HG02885 (cell line): ENCODE measurements at regions not wholly inside any gene's neighbourhood (a gene's known extent, or its start where the extent isn't known, plus 50 kb on each side); places are given as distances from the start of the nearest gene placed in this dataset.

Experiments
- ATAC-seq: cut with Tn5 transposase; IDR thresholded peaks from one replicate; pipeline ENCODE4 v1.9.1; 2021; ENCODE audit warnings: mild to moderate bottlenecking; ENCODE audit not compliant: unreplicated experiment, poor library complexity

DNA sequence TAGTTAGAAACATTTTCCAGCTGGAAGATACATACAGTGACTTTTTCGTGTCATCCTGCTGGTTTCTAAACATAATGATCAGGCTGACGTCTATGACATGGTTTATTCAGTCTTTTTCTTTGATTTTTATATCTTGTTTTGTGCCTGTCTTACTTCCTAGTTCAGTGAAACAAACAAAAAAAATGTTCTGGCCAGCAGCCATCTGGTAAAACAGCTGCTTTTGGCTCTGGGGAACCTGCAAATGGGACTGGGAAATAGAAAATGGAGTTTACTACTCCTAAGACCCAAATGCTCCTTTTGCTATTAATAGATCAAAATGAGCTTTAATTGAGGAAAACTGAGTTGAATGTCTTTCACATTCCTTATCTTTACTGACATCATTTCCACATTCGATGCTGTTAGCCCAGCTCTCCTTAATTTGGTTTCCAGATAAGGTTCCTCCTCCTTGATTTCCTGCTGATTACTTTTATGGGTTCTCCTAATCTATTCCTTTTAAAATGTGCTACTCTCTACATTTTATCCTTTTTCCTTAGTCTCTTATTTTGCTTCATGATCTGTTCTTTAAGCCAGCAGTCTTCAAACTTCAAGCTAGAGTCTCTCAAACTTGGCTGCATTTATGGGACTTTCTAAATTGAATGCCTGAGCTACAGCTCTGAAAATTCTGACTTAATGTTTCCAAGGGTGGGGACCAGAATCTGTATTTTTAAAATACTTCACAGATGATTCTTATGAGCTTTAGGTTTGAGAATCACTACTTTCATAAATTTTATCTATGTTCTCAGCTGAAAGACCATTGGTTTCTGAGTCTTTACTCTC is 499.5 kb downstream of the ANKRD50 start:
- ATAC-seq = no peak

DNA sequence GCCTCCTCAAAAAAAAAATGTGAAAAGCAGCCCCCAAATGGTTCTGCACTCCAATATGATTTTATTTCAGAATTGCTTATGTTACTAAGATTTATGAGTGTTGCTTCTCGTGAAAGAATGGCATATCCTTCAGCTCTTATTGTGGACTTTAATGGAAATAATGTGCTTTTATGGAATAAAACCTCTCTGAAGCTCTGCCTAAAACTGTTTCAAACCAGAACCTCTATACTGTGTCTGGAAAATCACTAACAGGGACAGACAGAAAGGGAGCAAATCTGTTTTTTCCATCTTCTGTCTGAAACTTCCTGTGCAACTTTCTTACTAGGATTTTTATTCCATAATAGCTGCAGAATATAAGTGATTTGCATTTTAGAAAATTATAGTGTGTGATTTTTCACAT is 493.1 kb downstream of the ANKRD50 start:
- ATAC-seq = no peak

DNA sequence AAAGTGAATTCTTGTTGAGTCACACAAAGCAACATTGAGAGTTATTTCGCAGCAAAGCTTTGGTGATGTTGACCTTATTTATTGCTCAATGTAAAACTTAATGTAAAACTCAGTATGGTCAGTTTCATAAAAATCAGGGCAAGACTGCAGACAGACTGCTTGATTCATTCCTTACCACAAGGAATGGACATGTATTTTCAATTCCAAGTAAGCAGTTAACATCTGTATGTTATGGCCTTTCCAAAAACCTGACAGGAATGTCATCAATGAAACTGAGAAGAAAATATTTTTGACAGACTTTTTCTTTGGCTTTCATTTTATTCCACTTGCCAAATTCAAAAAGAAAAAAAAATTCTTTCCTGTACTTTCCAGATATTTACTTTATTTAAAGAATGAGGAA is 488.3 kb downstream of the ANKRD50 start:
- ATAC-seq = no peak

DNA sequence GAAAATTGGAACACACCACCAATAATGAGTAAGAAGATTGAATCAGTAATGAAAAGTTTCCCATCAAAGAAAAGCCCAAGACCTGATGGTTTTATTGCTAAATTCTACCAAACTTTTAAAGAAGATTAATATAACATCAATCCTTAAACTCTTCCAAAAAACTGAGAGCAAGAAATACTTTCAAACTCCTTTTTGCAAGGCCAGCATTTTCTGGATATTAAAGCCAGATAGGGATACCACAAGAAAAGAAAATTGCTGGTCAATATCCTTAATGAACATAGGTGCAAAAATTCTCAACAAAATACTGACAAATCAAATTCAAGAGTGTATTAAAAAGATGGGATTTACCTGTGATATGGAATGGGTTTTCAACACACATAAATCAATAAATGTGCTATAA is 484.6 kb downstream of the ANKRD50 start:
- ATAC-seq = no peak

DNA sequence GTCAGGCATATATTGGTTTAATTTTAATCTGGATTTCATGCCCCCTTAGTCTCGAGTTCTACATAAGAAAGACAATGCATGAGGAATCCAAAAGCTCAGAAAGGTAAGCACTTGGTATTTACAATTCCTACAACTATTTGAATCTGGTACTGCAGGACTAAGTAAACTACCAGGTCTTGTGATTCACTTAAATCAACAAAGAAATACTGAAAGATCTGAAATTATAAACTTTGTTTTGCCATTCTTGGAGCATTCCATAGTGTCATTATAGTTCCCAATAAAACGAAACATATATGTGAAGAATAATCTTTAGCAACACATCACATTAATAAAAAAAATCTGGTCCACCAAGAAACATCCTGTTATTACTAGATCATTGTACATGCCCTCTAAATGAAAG is 482.3 kb downstream of the ANKRD50 start:
- ATAC-seq = no peak

DNA sequence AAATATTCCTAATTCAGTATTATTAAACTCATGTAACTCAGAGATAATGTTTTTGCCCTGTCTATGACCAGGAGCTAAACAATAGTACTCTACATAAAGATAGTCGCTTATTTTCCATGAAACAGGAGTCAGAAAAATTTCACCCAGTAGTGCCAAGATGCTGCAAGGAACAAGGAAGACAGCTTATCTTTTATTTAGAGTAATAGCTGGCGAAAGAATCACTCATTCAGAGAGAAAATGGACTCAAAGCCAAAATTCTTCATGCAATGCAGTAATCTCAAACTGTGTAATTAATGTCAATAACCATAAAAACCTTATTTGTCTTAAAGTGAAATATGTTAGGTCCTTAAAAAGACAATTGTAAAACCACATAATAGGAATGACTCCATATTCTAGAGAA is 477.8 kb downstream of the ANKRD50 start:
- no peak for ATAC-seq

DNA sequence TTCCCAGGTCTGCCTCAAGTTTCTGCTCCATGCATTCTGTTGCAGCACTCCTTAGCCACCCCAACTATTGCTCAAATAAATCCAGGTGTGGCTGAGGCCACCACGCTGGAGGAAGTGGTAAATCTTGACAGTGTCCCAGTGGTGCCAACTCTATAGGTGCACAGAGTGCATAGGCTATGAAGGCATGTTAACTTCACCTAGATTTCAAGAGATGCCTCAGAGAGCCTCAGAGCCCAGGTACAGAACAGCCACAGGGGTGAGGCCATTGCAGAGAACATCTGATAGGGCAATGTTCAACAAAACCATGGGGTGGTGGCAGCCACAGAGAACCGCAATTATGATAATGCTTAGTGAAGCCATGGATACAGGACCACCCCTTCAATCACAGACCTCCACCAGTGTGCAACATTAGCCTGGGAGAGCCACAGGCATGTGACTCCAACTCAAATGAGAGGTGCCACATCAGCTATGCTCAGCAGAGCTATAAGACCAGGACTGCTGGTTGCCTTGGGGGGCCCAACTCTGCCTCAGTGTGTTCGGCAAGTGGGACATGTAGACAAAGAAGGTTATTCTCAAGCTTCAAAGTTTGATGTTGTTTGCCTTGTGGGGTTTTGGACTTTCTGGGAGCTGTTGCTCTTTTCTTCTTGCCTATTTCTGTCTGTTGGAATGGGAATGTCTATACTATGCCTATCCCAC is 468.7 kb downstream of the ANKRD50 start:
- ATAC-seq = no peak

DNA sequence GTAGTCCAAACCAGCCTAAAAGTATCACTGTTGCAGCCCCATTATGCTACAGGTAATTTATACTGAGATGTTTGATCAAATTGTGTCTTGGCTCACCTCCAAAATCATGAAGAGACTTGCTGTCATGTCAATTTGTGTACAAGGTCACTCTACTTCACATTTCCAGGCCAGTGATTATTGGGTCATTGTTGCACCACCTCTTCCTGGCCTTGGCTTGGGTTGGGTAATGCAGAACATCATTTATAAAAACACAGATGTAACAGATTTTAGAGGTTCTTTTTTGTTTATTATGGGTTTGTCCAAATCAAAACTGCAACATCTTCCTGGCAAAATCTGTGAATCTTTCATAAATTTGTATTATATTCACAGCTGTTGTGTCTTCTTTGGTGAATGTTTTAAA is 459.5 kb downstream of the ANKRD50 start:
- no peak for ATAC-seq

DNA sequence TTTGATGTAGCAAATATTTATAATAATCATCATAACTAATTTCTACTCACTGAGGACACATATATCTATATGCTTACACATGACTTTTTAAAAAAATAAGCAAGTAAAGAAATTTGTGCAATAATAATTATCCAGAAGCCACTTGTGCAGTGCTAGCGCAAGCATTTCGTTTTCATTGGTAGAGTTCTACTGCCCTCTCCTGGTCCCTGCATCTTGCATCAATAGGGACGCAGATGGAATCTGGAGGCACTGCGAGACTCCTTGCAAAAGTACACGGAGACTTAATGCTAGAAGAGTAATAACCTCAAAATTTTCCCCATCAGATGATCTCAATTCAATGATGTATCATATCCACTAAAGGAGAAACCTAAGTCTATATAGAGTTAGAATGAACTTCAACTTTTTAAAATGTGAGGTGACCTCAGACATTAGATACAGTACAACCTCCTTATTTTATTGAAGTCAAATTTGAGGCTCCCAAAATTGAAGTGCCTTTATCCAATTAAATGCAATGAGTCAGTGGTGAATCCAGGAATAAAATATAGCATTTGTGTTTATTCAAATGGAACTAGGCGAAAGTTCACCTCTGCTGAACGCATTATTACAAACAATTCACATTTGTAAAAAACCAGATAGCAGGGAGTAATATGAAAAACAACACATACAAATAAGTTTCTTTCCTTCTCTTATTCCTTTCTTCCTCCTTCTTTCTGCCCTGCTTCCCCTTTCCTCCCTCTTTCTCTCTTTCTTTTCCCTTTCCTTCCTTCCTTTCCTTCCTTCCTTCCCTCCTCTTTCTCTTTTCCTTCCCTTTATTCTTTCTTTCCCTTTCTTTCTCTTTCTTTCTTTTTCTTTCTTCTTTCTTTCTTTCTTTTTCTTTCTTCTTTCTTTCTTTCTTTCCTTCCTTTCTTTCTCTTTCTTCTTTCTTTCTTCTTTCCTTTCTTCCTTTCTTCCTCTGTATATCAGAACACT is 450.0 kb downstream of the ANKRD50 start:
- peak; percentile 93 for ATAC-seq

DNA sequence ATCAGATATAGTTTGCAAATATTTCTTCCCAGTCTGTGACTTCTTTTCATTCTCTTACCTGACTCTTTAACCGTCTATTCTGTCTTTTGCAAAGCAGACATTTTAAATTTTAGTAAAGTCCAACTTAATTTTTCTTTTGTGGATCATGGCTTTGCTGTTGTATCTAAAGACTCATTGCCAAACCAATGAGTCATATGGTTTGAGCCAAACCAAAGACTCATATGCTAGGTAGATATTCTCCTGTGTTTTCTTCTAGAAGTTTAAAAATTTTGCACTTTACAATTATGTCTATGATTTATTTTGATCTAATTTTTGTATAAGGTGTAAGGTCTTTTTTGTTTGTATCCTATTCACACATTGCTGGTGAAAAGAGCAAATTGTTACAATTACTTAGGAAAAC is 446.8 kb downstream of the ANKRD50 start:
- ATAC-seq = no peak

DNA sequence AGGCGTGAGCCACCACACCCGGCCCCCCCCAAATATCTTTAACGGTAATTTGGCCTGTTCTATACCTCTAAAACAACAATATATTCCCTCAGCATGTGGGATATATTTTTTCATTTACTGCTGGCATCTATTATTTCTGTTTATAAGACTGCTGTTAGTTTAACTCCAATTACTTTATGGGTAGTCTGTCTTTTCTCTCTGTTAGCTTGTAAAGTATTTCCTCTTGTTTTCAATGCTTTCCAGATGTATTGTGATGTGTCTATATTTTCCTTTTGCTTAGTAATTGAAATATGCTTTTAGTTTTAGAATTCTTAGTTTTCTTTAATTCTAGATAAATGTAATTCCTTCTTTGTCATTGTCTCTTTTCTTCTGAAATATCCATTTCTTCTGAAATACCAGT is 445.8 kb downstream of the ANKRD50 start:
- ATAC-seq = no peak

DNA sequence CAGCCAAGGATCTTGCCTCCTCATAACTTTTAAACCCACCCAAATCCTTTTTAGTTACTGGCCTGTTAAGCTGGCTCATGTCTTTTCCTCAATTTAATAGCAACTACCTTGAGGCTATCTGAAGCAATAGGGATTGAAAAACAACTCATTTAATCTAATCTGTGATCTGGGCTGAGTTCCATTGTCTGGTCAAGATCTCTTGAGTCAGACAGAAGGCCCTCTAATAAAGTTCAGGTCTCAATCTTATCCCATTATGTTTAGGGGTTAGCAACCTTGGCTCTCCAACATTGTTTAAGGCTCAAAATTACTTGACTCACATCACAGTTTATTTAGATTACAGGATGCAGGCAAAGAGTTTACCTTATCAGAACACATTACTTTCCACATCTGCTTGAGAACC is 436.1 kb downstream of the ANKRD50 start:
- no peak for ATAC-seq

DNA sequence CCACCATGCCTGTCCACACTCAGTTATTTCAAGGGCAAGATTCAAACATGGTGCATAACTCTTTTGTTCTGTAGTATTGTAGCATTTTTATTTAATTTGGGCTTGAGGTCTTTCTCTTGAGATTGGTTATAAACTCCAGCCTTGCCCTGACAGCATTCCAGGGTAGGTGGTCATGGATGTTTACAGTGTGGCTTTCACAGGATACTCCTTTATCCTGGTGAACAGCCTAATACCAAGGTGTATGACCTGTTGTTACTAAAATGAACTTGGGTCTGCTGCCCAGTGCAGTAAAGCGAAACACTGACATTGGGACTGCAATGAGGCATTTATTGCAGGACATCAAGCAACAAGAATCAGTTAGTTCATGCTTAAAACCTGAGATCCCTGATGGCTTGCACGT is 434.8 kb downstream of the ANKRD50 start:
- ATAC-seq = no peak

DNA sequence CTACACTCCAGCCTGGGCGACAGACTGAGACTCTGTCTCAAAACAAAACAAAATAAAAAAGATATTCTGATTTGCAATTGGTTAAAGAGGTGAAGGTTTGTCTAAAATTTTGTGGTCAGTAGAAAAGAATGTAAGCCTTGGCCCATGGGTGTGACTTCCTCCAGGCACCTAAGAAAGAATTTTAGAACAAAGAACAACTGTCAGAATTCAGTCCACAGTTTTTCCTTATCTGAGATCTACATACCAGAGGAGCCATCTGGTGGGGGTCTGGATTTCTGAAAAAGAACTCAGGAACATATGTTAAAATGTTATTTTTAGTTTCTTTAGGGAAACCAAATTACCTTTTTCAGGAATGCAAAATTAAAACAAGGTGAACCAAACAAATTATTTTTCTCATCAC is 434.1 kb downstream of the ANKRD50 start:
- ATAC-seq = no peak

DNA sequence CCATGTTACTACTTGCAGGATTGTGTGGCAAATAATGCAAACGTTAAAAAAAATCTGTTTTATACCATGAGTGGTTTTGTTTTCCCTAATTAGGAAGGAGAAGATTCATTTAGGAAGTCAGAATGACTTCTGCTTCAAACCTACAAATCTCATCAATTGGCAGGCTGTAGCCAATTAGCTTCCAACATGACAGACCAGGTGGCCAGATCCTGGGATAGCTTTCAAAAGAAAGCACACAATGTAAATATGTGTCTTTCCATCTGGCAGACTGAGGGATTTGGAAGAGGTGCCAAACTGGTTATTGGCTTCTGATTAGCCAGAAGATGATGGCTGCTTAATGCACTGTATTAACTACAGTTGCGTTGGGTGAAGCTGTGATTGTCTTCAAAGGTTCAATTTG is 432.8 kb downstream of the ANKRD50 start:
- no peak for ATAC-seq

DNA sequence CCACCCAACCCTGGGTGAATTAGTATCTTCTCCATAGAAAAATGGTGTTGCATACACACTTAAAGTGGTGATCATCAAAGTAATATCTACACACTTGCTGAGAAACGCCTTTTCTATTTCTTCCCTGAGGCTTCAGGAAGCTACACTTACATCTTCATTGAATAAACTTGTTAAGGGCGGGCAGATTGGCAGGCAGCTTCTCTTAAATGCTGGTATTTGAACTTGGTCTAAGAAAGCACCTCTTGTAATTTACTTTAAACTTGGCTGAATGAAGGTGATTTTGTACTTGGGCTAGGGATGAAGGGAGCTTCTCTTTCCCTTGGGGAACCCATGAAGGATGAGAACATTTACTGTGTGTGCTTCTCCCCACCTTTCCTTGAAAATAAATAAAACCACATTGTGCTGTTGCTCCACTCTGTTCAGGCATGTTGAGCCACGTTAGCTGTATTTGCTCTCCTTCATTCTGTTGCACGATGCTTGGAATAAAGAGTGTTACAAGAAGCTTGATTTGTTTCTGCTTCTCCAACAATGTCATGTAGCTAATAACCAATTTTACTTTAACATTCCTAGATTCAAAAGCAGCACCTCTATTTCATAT is 430.1 kb downstream of the ANKRD50 start:
- ATAC-seq = no peak

DNA sequence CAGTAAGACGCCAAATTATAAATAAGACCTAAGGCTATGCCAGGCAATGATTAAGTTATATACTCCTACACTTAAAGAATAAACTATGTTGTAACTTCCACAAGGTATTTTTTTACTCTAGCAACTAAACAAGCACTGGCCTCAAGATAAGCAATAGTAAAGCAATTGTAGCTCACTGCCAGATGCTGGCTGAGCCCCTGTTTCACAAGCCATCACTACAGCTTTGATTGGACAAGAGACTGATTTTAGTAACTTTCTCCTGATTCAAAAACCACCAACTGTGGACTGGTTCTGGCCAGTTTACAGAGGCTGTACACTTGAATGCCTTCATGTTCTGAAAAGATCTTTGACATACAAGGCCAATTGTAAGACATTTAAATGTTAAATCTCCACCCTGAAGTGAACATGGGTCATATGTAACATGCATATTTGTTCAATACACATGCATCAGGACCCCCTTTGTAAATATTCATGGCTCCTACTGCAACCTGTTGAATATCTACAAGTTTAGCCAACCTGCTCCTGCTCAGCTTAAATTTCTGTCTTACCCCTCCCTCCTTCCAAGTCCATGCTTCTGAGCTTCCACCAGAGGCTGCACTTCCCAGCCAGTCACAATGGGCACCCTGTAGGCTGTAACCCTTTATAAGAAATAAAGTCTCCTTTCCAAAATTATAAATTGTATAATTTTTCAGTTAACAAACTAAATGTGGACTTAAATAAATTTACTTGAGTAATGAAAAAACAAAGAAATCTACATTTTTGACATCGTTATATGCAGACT is 423.6 kb downstream of the ANKRD50 start:
- no peak for ATAC-seq

DNA sequence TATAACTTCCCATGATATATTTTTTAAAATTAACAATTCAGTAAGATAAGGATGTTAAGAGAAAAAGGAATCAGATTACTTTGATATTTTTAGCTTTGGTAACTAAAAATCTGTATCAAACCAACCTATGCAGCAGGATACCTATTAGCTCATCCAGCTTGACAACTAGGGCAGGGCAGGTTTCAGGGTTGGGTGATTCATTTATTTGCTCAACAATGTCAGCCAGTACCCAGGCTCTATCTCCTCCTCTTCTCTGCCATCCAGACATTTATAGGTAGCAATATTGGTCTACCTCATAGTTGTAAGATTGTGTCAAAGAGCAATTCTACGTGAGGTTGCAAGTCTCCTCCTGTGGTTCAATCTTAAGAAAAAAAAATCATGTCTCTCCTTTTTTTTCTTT is 421.9 kb downstream of the ANKRD50 start:
- ATAC-seq = no peak

DNA sequence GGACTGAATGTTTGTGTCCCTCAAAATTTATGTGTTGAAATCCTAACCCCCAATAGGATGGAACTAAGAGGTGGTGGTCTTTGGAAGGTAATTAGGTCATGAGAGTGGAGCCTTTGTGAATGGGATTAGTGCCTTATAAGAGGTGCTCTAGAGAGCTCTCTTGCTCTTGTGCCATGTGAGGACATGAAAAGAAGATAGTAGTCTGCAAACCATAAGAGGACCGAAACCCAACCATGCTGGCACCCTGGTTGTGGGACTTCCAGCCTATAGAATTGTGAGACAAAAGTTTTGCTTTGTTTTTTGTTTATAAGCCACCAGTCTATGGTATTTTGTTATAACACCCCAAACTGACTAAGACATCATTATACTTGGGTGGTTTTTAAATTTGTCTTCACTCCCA is 417.1 kb downstream of the ANKRD50 start:
- no peak for ATAC-seq

DNA sequence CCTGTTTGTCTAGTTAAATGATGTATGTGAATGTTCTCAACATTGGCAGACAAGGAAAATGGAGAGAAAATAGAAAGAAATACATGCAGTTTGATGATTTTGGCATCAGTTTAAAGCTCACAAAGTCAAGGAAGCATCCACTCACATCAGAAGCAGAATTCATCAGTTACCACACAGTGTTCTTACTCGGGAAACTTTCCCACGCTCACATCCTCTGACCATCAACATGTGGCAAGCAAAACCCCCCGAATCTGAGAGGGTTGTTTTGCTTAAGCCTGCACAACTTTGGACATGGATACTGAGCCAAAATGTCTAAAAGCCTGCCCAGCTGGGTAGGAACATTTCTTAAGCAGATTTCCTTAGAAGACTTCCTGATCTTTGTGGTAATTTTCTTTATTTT is 407.6 kb downstream of the ANKRD50 start:
- no peak for ATAC-seq
